ENCODE measurements at regions not wholly inside any gene's neighbourhood (a gene's known extent, or its start where the extent isn't known, plus 50 kb on each side); places are given as distances from the start of the nearest gene placed in this dataset.

GRCh38 chr4:14043203-14043602 is 415.7 kb upstream of the BOD1L1 start:
- H3K4me1 Mint-ChIP-seq, result peaks cover 11% of the 10 kb centered on the region
- H3K36me3 Mint-ChIP-seq (ENCODE audit: low read depth), result no peaks in the 10 kb centered on the region
- H3K36me3 ChIP-seq (ENCODE audit: control insufficient read depth, insufficient read depth, low read length), result no peaks in the 10 kb centered on the region
- no peak for TF ChIP-seq CTCF (conservative IDR thresholded peaks at IDR 0.05)
- no peaks in the 10 kb centered on the region for H3K27me3 ChIP-seq (ENCODE audit: control insufficient read depth, insufficient read depth, low read length, poor library complexity, severe bottlenecking)
- no peak overlapping the region for H3K4me3 Mint-ChIP-seq
- no peaks in the 10 kb centered on the region for H3K9me3 Mint-ChIP-seq
- no peaks in the 10 kb centered on the region for H3K27me3 Mint-ChIP-seq (ENCODE audit: insufficient read depth)
- no peaks in the 10 kb centered on the region for H3K9me3 ChIP-seq (ENCODE audit: control insufficient read depth, low read length)
- no peak overlapping the region for H3K27ac ChIP-seq (ENCODE audit: low read depth, low read length)
- H3K4me3 ChIP-seq (ENCODE audit: low read length), result no peak overlapping the region
- no peak for DNase-seq
- H3K4me1 ChIP-seq (ENCODE audit: control insufficient read depth, insufficient read depth, low read length), result peaks cover 2% of the 10 kb centered on the region
- H3K27ac Mint-ChIP-seq, result no peak overlapping the region
- H3K9ac ChIP-seq (ENCODE audit: extremely low read depth, low read length, poor library complexity, severe bottlenecking), result no peak overlapping the region

GRCh38 chr4:14046642-14047041 is 419.1 kb upstream of the BOD1L1 start:
- Histone ChIP-seq H3K9ac (ENCODE audit: extremely low read depth, low read length, poor library complexity, severe bottlenecking) (no peak overlapping the region), H3K4me1 (ENCODE audit: control insufficient read depth, insufficient read depth, low read length) (peaks cover 2% of the 10 kb centered on the region), H3K27me3 (ENCODE audit: control insufficient read depth, insufficient read depth, low read length, poor library complexity, severe bottlenecking) (no peaks in the 10 kb centered on the region), H3K36me3 (ENCODE audit: control insufficient read depth, insufficient read depth, low read length) (no peaks in the 10 kb centered on the region), H3K9me3 (ENCODE audit: control insufficient read depth, low read length) (peaks cover 8% of the 10 kb centered on the region), H3K27ac (ENCODE audit: low read depth, low read length) (peak overlapping the region; percentile 40), H3K4me3 (ENCODE audit: low read length) (no peak overlapping the region)
- Mint-ChIP-seq H3K27ac (no peak overlapping the region), H3K27me3 (ENCODE audit: insufficient read depth) (no peaks in the 10 kb centered on the region), H3K4me3 (no peak overlapping the region), H3K4me1 (peaks cover 11% of the 10 kb centered on the region), H3K9me3 (no peaks in the 10 kb centered on the region), H3K36me3 (ENCODE audit: low read depth) (no peaks in the 10 kb centered on the region)
- DNase-seq, result no peak
- no peak for TF ChIP-seq CTCF (conservative IDR thresholded peaks at IDR 0.05)

- Mint-ChIP-seq H3K27me3 (ENCODE audit: insufficient read depth) (no peaks in the 10 kb centered on the region), H3K9me3 (no peaks in the 10 kb centered on the region), H3K4me1 (peaks cover 11% of the 10 kb centered on the region), H3K36me3 (ENCODE audit: low read depth) (no peaks in the 10 kb centered on the region), H3K27ac (no peak overlapping the region), H3K4me3 (no peak overlapping the region)
- Histone ChIP-seq H3K9me3 (ENCODE audit: control insufficient read depth, low read length) (peaks cover 8% of the 10 kb centered on the region), H3K9ac (ENCODE audit: extremely low read depth, low read length, poor library complexity, severe bottlenecking) (no peak overlapping the region), H3K27ac (ENCODE audit: low read depth, low read length) (no peak overlapping the region), H3K4me3 (ENCODE audit: low read length) (no peak overlapping the region), H3K27me3 (ENCODE audit: control insufficient read depth, insufficient read depth, low read length, poor library complexity, severe bottlenecking) (no peaks in the 10 kb centered on the region), H3K36me3 (ENCODE audit: control insufficient read depth, insufficient read depth, low read length) (no peaks in the 10 kb centered on the region), H3K4me1 (ENCODE audit: control insufficient read depth, insufficient read depth, low read length) (peaks cover 2% of the 10 kb centered on the region)
- 89 to 100% methylated on average over 1 of the region's 1 CpG for WGBS, 2 experiments (ENCODE audit: insufficient coverage in 1 of 2, insufficient read length in 1 of 2)
- TF ChIP-seq CTCF (conservative IDR thresholded peaks at IDR 0.05), result no peak
- no peak for DNase-seq
Measured at GRCh38 chr4:14047840-14048239, 420.3 kb upstream of the BOD1L1 start.
